Stomach (tissue), 4 donors: ENCODE measurements at regions not wholly inside any gene's neighbourhood (a gene's known extent, or its start where the extent isn't known, plus 50 kb on each side); places are given as distances from the start of the nearest gene placed in this dataset.

Experiments used
- EP300 ChIP-seq: sonication (generic); formaldehyde crosslinking; IDR thresholded peaks from one replicate; pipeline ENCODE4 v1.6.1; 2017; ENCODE audit warnings: antibody characterized with exemption
- POLR2AphosphoS5 ChIP-seq, 3 donors: sonication (generic); formaldehyde crosslinking; IDR thresholded peaks; one replicate each; pipeline ENCODE4 v1.6.1; 2016; ENCODE audit warnings: antibody characterized with exemption in 3 of 3

- TF ChIP-seq POLR2AphosphoS5 (IDR thresholded peaks at IDR 0.05) (no peak), EP300 (no peak)
Measured at GRCh38 chr15:98240303-98240702, 279.8 kb downstream of the ARRDC4 start.
